Neuronal stem cell (in vitro differentiated cells): ENCODE measurements at regions not wholly inside any gene's neighbourhood (a gene's known extent, or its start where the extent isn't known, plus 50 kb on each side); places are given as distances from the start of the nearest gene placed in this dataset.

Experiments used
- DNase-seq: peaks from one replicate; pipeline ENCODE4 v3.0.0-alpha.2; 2013; ENCODE audit warnings: low spot score
- H2AFZ ChIP-seq: one replicate; pipeline ENCODE4 v1.6.1; 2013; ENCODE audit warnings: mild to moderate bottlenecking, low read length, inconsistent platforms
- H2AK5ac ChIP-seq: 2 replicates; pipeline ENCODE4 v1.6.1; 2013; ENCODE audit warnings: low read depth, mild to moderate bottlenecking, inconsistent platforms, low read length, moderate library complexity, mixed read lengths
- H2BK120ac ChIP-seq: 2 replicates; pipeline ENCODE4 v1.6.1; 2013; ENCODE audit warnings: low read depth, mild to moderate bottlenecking, inconsistent platforms, low read length, moderate library complexity, mixed read lengths
- H2BK12ac ChIP-seq: one replicate; pipeline ENCODE4 v1.6.1; 2013; ENCODE audit warnings: low read length, inconsistent platforms
- H2BK15ac ChIP-seq: 2 replicates; pipeline ENCODE4 v1.6.1; 2013; ENCODE audit warnings: mild to moderate bottlenecking, low read length, inconsistent platforms, mixed read lengths
- H2BK5ac ChIP-seq: one replicate; pipeline ENCODE4 v1.6.1; 2013; ENCODE audit warnings: inconsistent platforms, mild to moderate bottlenecking, low read length, moderate library complexity
- H3K14ac ChIP-seq: one replicate; pipeline ENCODE4 v1.6.1; 2013; ENCODE audit warnings: low read length, inconsistent platforms
- H3K18ac ChIP-seq: 2 replicates; pipeline ENCODE4 v1.6.1; 2013; ENCODE audit warnings: low read length, inconsistent platforms
- H3K23ac ChIP-seq: 2 replicates; pipeline ENCODE4 v1.6.1; 2013; ENCODE audit warnings: low read depth, mild to moderate bottlenecking, mixed read lengths, low read length, inconsistent platforms; ENCODE audit not compliant: poor library complexity
- H3K27ac ChIP-seq: replicated peaks from 3 replicates; pipeline ENCODE4 v1.5.1; 2013; ENCODE audit warnings: low read length, inconsistent platforms
- H3K27me3 ChIP-seq, 3 experiments: 2 replicates each; pipeline ENCODE4 v1.6.1; 2013; ENCODE audit warnings: low read length in 3 of 3, mild to moderate bottlenecking in 2 of 3, inconsistent platforms in 1 of 3, low read depth in 1 of 3, mixed read lengths in 1 of 3, moderate library complexity in 1 of 3; ENCODE audit not compliant: control insufficient read depth in 3 of 3, insufficient read depth in 3 of 3
- H3K36me3 ChIP-seq, 2 donors: replicated peaks in 1 of 2; 2 replicates each; pipeline ENCODE4 v1.6.1; 2013; ENCODE audit warnings: low read length in 2 of 2; ENCODE audit not compliant: control insufficient read depth in 2 of 2, insufficient read depth in 2 of 2
- H3K4ac ChIP-seq: 2 replicates; pipeline ENCODE4 v1.6.1; 2013; ENCODE audit warnings: inconsistent platforms, mild to moderate bottlenecking, low read length, moderate library complexity
- H3K4me1 ChIP-seq, 2 donors: 1 replicate in 1 of 2; 2 replicates in 1 of 2; pipeline ENCODE4 v1.6.1; 2013; ENCODE audit warnings: low read length in 2 of 2, low read depth in 1 of 2; ENCODE audit not compliant: control insufficient read depth in 2 of 2, insufficient read depth in 1 of 2
- H3K4me2 ChIP-seq: one replicate; pipeline ENCODE4 v1.6.1; 2013; ENCODE audit warnings: mild to moderate bottlenecking, low read length, inconsistent platforms; ENCODE audit not compliant: insufficient read depth, poor library complexity, severe bottlenecking
- H3K4me3 ChIP-seq, 2 donors: 2 replicates each; pipeline ENCODE4 v1.5.1; 2013; ENCODE audit warnings: low read length in 2 of 2, mild to moderate bottlenecking in 2 of 2, inconsistent platforms in 1 of 2, moderate library complexity in 1 of 2
- H3K79me1 ChIP-seq: one replicate; pipeline ENCODE4 v1.6.1; 2013; ENCODE audit warnings: low read depth, mild to moderate bottlenecking, inconsistent platforms, low read length, moderate library complexity
- H3K9ac ChIP-seq: one replicate; pipeline ENCODE4 v1.6.1; 2013; ENCODE audit warnings: mild to moderate bottlenecking, low read depth, low read length, inconsistent platforms; ENCODE audit not compliant: poor library complexity
- H3K9me3 ChIP-seq, 2 donors: replicated peaks in 1 of 2; 2 replicates each; pipeline versions ENCODE3 to v1.6.1; 2013; ENCODE audit warnings: low read length in 2 of 2, mild to moderate bottlenecking in 2 of 2, inconsistent platforms in 1 of 2, low read depth in 1 of 2, mixed read lengths in 1 of 2, moderate library complexity in 1 of 2; ENCODE audit not compliant: control insufficient read depth in 2 of 2, insufficient read depth in 1 of 2
- H4K8ac ChIP-seq: one replicate; pipeline ENCODE4 v1.6.1; 2013; ENCODE audit warnings: low read depth, mild to moderate bottlenecking, inconsistent platforms, low read length, moderate library complexity
- H4K91ac ChIP-seq: one replicate; pipeline ENCODE4 v1.6.1; 2013; ENCODE audit warnings: low read length, low read depth, mild to moderate bottlenecking, inconsistent platforms; ENCODE audit not compliant: poor library complexity
- WGBS, 2 donors: extraction: QIAGEN DNeasy Blood & Tissue Kit; methylation state at CpG; one replicate each; pipeline ENCODE4 v1.1.7; 2013; ENCODE audit warnings: missing lambda C conversion rate in 2 of 2, mixed read lengths in 1 of 2; ENCODE audit not compliant: insufficient read length in 2 of 2, insufficient replicate concordance in 1 of 2; ENCODE audit errors: extremely low coverage in 2 of 2; 5-methylcytosine and 5-hydroxymethylcytosine counted together

- Histone ChIP-seq H2AK5ac (no peak overlapping the region), H3K9ac (no peak overlapping the region), H3K18ac (no peak overlapping the region), H3K4ac (no peak overlapping the region), H3K4me3 (no peak overlapping the region), H2AFZ (no peak overlapping the region), H2BK5ac (no peak overlapping the region), H3K4me1 (no peaks in the 10 kb centered on the region), H4K91ac (no peak overlapping the region), H3K9me3 (no peaks in the 10 kb centered on the region), H2BK12ac (no peak overlapping the region), H2BK15ac (no peak overlapping the region), H3K27me3 (no peaks in the 10 kb centered on the region), H4K8ac (no peak overlapping the region), H3K36me3 (no peaks in the 10 kb centered on the region), H3K79me1 (no peaks in the 10 kb centered on the region), H3K27ac (no peak overlapping the region), H3K14ac (no peak overlapping the region), H3K4me2 (no peak overlapping the region), H2BK120ac (no peak overlapping the region), H3K23ac (no peak overlapping the region)
- no peak for DNase-seq
- no CpG with 5 or more reads among the region's 1 CpG for WGBS, 2 donors
These were observed 1024.6 kb downstream of the EFNA5 start for GRCh38 chr5:106646106-106646505.

- Histone ChIP-seq H3K4ac (no peak overlapping the region), H2BK15ac (no peak overlapping the region), H3K4me2 (no peak overlapping the region), H3K36me3 (no peaks in the 10 kb centered on the region), H3K27ac (no peak overlapping the region), H3K9me3 (no peaks in the 10 kb centered on the region), H2BK12ac (no peak overlapping the region), H4K91ac (no peak overlapping the region), H2BK5ac (no peak overlapping the region), H3K14ac (no peak overlapping the region), H4K8ac (no peak overlapping the region), H3K4me1 (no peaks in the 10 kb centered on the region), H3K4me3 (no peak overlapping the region), H3K18ac (no peak overlapping the region), H3K23ac (no peak overlapping the region), H3K27me3 (no peaks in the 10 kb centered on the region), H2AK5ac (no peak overlapping the region), H2AFZ (no peak overlapping the region), H3K9ac (no peak overlapping the region), H3K79me1 (no peaks in the 10 kb centered on the region), H2BK120ac (no peak overlapping the region)
- DNase-seq: no peak
- WGBS, 2 donors: no CpG with 5 or more reads among the region's 1 CpG
These were observed 1030.2 kb downstream of the EFNA5 start for GRCh38 chr5:106640511-106640910.

GRCh38 chr5:106639488-106639887 lies 1031.2 kb downstream of the EFNA5 start:
- H2AFZ ChIP-seq: no peak overlapping the region
- H2BK15ac ChIP-seq: no peak overlapping the region
- no peaks in the 10 kb centered on the region for H3K4me1 ChIP-seq
- no peak overlapping the region for H3K4ac ChIP-seq
- H2BK120ac ChIP-seq: no peak overlapping the region
- H3K14ac ChIP-seq: no peak overlapping the region
- no peak overlapping the region for H2BK5ac ChIP-seq
- no peak overlapping the region for H4K8ac ChIP-seq
- H3K23ac ChIP-seq: no peak overlapping the region
- H3K27ac ChIP-seq: no peak overlapping the region
- no peak for DNase-seq
- H3K9ac ChIP-seq: no peak overlapping the region
- H3K27me3 ChIP-seq: no peaks in the 10 kb centered on the region
- H3K79me1 ChIP-seq: no peaks in the 10 kb centered on the region
- no peaks in the 10 kb centered on the region for H3K9me3 ChIP-seq
- H2BK12ac ChIP-seq: no peak overlapping the region
- no CpG with 5 or more reads among the region's 2 CpGs for WGBS, 2 donors
- no peak overlapping the region for H3K18ac ChIP-seq
- H3K36me3 ChIP-seq: no peaks in the 10 kb centered on the region
- no peak overlapping the region for H3K4me3 ChIP-seq
- no peak overlapping the region for H4K91ac ChIP-seq
- no peak overlapping the region for H2AK5ac ChIP-seq
- H3K4me2 ChIP-seq: no peak overlapping the region

- no peak overlapping the region for H3K14ac ChIP-seq
- H4K91ac ChIP-seq: no peak overlapping the region
- H3K27me3 ChIP-seq: no peaks in the 10 kb centered on the region
- no peak overlapping the region for H3K27ac ChIP-seq
- no peak overlapping the region for H4K8ac ChIP-seq
- no peak overlapping the region for H2BK12ac ChIP-seq
- no peak overlapping the region for H2AK5ac ChIP-seq
- no peak overlapping the region for H2BK5ac ChIP-seq
- DNase-seq: no peak
- no peak overlapping the region for H3K4me2 ChIP-seq
- no peak overlapping the region for H3K9ac ChIP-seq
- no peaks in the 10 kb centered on the region for H3K79me1 ChIP-seq
- no peak overlapping the region for H2AFZ ChIP-seq
- H2BK15ac ChIP-seq: no peak overlapping the region
- H3K18ac ChIP-seq: no peak overlapping the region
- no peak overlapping the region for H3K4me3 ChIP-seq
- no peaks in the 10 kb centered on the region for H3K36me3 ChIP-seq
- no peaks in the 10 kb centered on the region for H3K9me3 ChIP-seq
- no peak overlapping the region for H3K4ac ChIP-seq
- no peak overlapping the region for H2BK120ac ChIP-seq
- no peaks in the 10 kb centered on the region for H3K4me1 ChIP-seq
- no CpG with 5 or more reads among the region's 2 CpGs for WGBS, 2 donors
- H3K23ac ChIP-seq: no peak overlapping the region
These were observed 1033.5 kb downstream of the EFNA5 start for GRCh38 chr5:106637275-106637674.
